Trophoblast cell (in vitro differentiated cells and primary cell): ENCODE measurements at regions not wholly inside any gene's neighbourhood (a gene's known extent, or its start where the extent isn't known, plus 50 kb on each side); places are given as distances from the start of the nearest gene placed in this dataset.
"Not testable (repeated sequence)": the region's sequence is repeated elsewhere in the genome, so short reads cannot be mapped to it uniquely, and the experiment has no call there.

Experiments
- DNase-seq, 2 donors: peaks; one replicate each; pipeline ENCODE4 v3.0.0-alpha.2; 2016
- H2AFZ ChIP-seq: 2 replicates; pipeline ENCODE4 v1.6.1; 2013; ENCODE audit warnings: low read length, moderate library complexity, mild to moderate bottlenecking; ENCODE audit not compliant: insufficient read depth, poor library complexity
- H2AK5ac ChIP-seq: 2 replicates; pipeline ENCODE4 v1.6.1; 2013; ENCODE audit warnings: mild to moderate bottlenecking, low read length
- H2BK120ac ChIP-seq: 2 replicates; pipeline ENCODE4 v1.6.1; 2013; ENCODE audit warnings: low read length, mild to moderate bottlenecking, moderate library complexity; ENCODE audit not compliant: insufficient read depth, poor library complexity
- H2BK12ac ChIP-seq: 2 replicates; pipeline ENCODE4 v1.6.1; 2013; ENCODE audit warnings: mild to moderate bottlenecking, low read length, moderate library complexity
- H2BK5ac ChIP-seq: 2 replicates; pipeline ENCODE4 v1.6.1; 2013; ENCODE audit warnings: low read length, low read depth, moderate library complexity, mild to moderate bottlenecking; ENCODE audit not compliant: poor library complexity
- H3K14ac ChIP-seq: 2 replicates; pipeline ENCODE4 v1.6.1; 2013; ENCODE audit warnings: mild to moderate bottlenecking, low read length
- H3K18ac ChIP-seq: 2 replicates; pipeline ENCODE4 v1.6.1; 2013; ENCODE audit warnings: mild to moderate bottlenecking, low read length
- H3K23ac ChIP-seq: 2 replicates; pipeline ENCODE4 v1.6.1; 2013; ENCODE audit warnings: low read length
- H3K27ac ChIP-seq: 2 replicates; pipeline ENCODE4 v1.5.1; 2013; ENCODE audit warnings: low read depth, mild to moderate bottlenecking, inconsistent platforms, low read length, moderate library complexity
- H3K27me3 ChIP-seq: 2 replicates; pipeline ENCODE4 v1.6.1; 2013; ENCODE audit warnings: inconsistent platforms, mild to moderate bottlenecking, low read length, moderate library complexity; ENCODE audit not compliant: insufficient read depth
- H3K36me3 ChIP-seq, 2 experiments: 1 replicate in 1 of 2; 2 replicates in 1 of 2; pipeline ENCODE4 v1.6.1; 2013; ENCODE audit warnings: low read length in 2 of 2, mild to moderate bottlenecking in 2 of 2, moderate library complexity in 1 of 2; ENCODE audit not compliant: insufficient read depth in 2 of 2, control insufficient read depth in 1 of 2
- H3K4ac ChIP-seq: 2 replicates; pipeline ENCODE4 v1.6.1; 2013; ENCODE audit warnings: low read depth, mild to moderate bottlenecking, low read length, moderate library complexity
- H3K4me1 ChIP-seq, 2 experiments: 1 replicate in 1 of 2; 2 replicates in 1 of 2; pipeline ENCODE4 v1.6.1; 2013; ENCODE audit warnings: low read length in 2 of 2, mild to moderate bottlenecking in 2 of 2, moderate library complexity in 1 of 2; ENCODE audit not compliant: insufficient read depth in 2 of 2, control insufficient read depth in 1 of 2
- H3K4me2 ChIP-seq: 2 replicates; pipeline ENCODE4 v1.6.1; 2013; ENCODE audit warnings: inconsistent platforms, mild to moderate bottlenecking, low read length, moderate library complexity
- H3K4me3 ChIP-seq: 2 replicates; pipeline ENCODE4 v1.5.1; 2013; ENCODE audit warnings: mild to moderate bottlenecking, low read depth, low read length, inconsistent platforms
- H3K79me1 ChIP-seq: one replicate; pipeline ENCODE4 v1.6.1; 2013; ENCODE audit warnings: low read length
- H3K79me2 ChIP-seq: 2 replicates; pipeline ENCODE4 v1.6.1; 2013; ENCODE audit warnings: low read length, mild to moderate bottlenecking; ENCODE audit not compliant: control insufficient read depth, insufficient read depth, poor library complexity
- H3K9ac ChIP-seq: 2 replicates; pipeline ENCODE4 v1.6.1; 2013; ENCODE audit warnings: mild to moderate bottlenecking, low read length
- H3K9me3 ChIP-seq: 2 replicates; pipeline ENCODE4 v1.6.1; 2013; ENCODE audit warnings: low read depth, mild to moderate bottlenecking, control low read depth, inconsistent platforms, low read length; ENCODE audit not compliant: insufficient read depth
- H4K12ac ChIP-seq: 2 replicates; pipeline ENCODE4 v1.6.1; 2013; ENCODE audit warnings: low read depth, mild to moderate bottlenecking, low read length, moderate library complexity
- H4K8ac ChIP-seq: 2 replicates; pipeline ENCODE4 v1.6.1; 2013; ENCODE audit warnings: low read depth, mild to moderate bottlenecking, low read length, moderate library complexity
- H4K91ac ChIP-seq: one replicate; pipeline ENCODE4 v1.6.1; 2013; ENCODE audit warnings: low read depth, mild to moderate bottlenecking, low read length, moderate library complexity
- WGBS: extraction: QIAGEN DNeasy Blood & Tissue Kit; methylation state at CpG from one replicate; pipeline ENCODE4 v1.1.7; 2013; ENCODE audit warnings: missing lambda C conversion rate; ENCODE audit not compliant: insufficient read length, insufficient coverage; ENCODE audit errors: extremely low coverage; 5-methylcytosine and 5-hydroxymethylcytosine counted together

- Histone ChIP-seq H2AFZ (no peak overlapping the region), H3K79me1 (no peaks in the 10 kb centered on the region), H3K14ac (no peak overlapping the region), H2BK120ac (no peak overlapping the region), H3K36me3 (no peaks in the 10 kb centered on the region), H3K4me2 (no peak overlapping the region), H3K4ac (no peak overlapping the region), H4K91ac (no peak overlapping the region), H3K9ac (no peak overlapping the region), H2BK12ac (no peak overlapping the region), H4K12ac (no peak overlapping the region), H3K27ac (no peak overlapping the region), H3K9me3 (peaks cover 5% of the 10 kb centered on the region), H3K23ac (no peak overlapping the region), H2BK5ac (no peak overlapping the region), H3K79me2 (peaks cover 2% of the 10 kb centered on the region), H3K18ac (no peak overlapping the region), H2AK5ac (no peak overlapping the region), H3K27me3 (no peaks in the 10 kb centered on the region), H3K4me3 (no peak overlapping the region), H3K4me1 (peaks cover 2 to 4% of the 10 kb centered on the region in 2 experiments), H4K8ac (no peak overlapping the region)
- DNase-seq: no peak
- WGBS: no CpG with 5 or more reads among the region's 4 CpGs
Measured at GRCh38 chr4:146049802-146050201, 111.2 kb upstream of the ZNF827 start.

- no CpG with 5 or more reads among the region's 8 CpGs for WGBS
Measured at GRCh38 chr4:146047768-146048167, 109.1 kb upstream of the ZNF827 start.

DNA sequence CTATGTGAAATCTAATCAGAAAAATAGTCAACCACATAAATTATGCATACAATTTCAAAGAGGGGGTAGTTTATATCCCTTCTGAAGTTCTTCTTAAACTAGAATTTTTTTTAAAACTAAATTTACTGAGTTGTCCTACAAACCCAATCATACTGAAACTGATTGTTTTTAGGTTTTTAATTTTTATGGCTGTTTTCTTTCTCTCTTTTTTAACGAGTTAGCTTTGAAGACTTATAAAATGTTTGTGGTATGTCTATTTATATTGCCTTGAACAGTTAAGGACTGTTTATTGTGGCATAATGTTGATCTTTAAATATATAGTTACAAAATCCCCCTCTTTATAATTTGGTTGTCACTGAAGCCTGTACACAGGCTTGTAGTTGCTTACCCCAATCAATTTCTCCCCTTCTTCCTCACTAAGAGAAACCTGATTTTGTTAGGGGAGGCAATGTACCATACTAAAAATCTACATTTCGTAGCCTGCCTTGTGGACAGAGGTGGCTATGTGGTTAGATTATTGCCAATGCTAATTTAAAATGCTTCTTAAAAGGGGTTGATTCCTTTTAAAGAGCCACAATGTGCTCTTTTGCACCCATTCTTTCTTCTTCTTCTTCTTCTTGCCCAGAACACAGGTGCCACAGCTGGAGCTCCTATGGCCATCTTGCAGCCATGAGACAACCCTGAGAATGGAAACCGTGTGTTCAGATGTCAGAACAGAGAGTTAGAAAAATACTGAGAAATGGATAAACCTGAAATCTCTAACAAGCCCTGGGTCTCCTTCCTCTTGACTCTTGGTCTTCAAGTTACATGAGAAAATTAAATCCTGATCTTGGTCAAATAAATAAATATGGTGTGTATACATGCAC lies 102.7 kb upstream of the ZNF827 start:
- Histone ChIP-seq H3K79me2 (no peaks in the 10 kb centered on the region), H3K27me3 (no peaks in the 10 kb centered on the region), H3K23ac (no peak overlapping the region), H3K14ac (no peak overlapping the region), H2BK120ac (no peak overlapping the region), H3K9ac (no peak overlapping the region), H3K4me3 (no peak overlapping the region), H2AFZ (no peak overlapping the region), H2BK12ac (no peak overlapping the region), H3K4me1 (no peaks in the 10 kb centered on the region), H2AK5ac (no peak overlapping the region), H2BK5ac (no peak overlapping the region), H3K27ac (no peak overlapping the region), H3K4ac (no peak overlapping the region), H3K79me1 (no peaks in the 10 kb centered on the region), H3K36me3 (no peaks in the 10 kb centered on the region), H3K9me3 (no peaks in the 10 kb centered on the region), H4K8ac (no peak overlapping the region), H4K12ac (no peak overlapping the region), H4K91ac (no peak overlapping the region), H3K18ac (no peak overlapping the region), H3K4me2 (no peak overlapping the region)
- no CpG with 5 or more reads among the region's 3 CpGs for WGBS
- no peak for DNase-seq

More at GRCh38 chr4:146047768-146048167, 109.1 kb upstream of the ZNF827 start:
- H3K23ac ChIP-seq, DNase-seq, H4K91ac ChIP-seq, H3K14ac ChIP-seq, H3K9me3 ChIP-seq, H3K36me3 ChIP-seq, H2BK5ac ChIP-seq, H3K4me3 ChIP-seq, H4K8ac ChIP-seq, H4K12ac ChIP-seq, H3K4me1 ChIP-seq, H3K27ac ChIP-seq, H2AFZ ChIP-seq, H3K79me2 ChIP-seq, H2BK12ac ChIP-seq, H3K79me1 ChIP-seq, H3K4me2 ChIP-seq, H3K18ac ChIP-seq, H3K27me3 ChIP-seq, H3K4ac ChIP-seq, H2AK5ac ChIP-seq, H3K9ac ChIP-seq, H2BK120ac ChIP-seq: not testable (repeated sequence)

DNA sequence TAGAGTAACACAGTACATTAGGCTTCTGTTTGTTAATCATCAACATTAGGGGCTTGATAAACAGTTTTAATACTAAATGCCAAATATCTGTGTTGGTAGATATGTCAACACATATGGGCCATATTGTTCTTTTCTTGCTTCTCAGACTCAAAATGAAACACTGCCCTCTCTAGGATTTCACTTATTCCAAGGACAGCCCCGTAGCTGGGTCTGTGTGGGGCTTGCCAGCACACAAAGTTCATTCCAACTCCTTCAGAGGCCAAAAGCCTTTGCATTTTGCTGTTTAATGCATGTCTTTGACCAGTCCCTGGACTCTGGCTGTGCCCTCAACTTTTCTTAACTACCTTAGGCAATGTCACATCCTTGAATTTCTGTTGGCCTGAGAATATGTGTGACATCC lies 102.0 kb upstream of the ZNF827 start:
- H3K9ac ChIP-seq: no peak overlapping the region
- no peak overlapping the region for H4K8ac ChIP-seq
- no peak overlapping the region for H2BK120ac ChIP-seq
- H3K79me1 ChIP-seq: no peaks in the 10 kb centered on the region
- DNase-seq: no peak
- no peak overlapping the region for H2BK12ac ChIP-seq
- no peaks in the 10 kb centered on the region for H3K27me3 ChIP-seq
- no CpG with 5 or more reads among the region's 1 CpG for WGBS
- H4K91ac ChIP-seq: no peak overlapping the region
- H4K12ac ChIP-seq: no peak overlapping the region
- H3K9me3 ChIP-seq: no peaks in the 10 kb centered on the region
- H3K36me3 ChIP-seq: no peaks in the 10 kb centered on the region
- no peak overlapping the region for H2BK5ac ChIP-seq
- no peak overlapping the region for H3K14ac ChIP-seq
- H3K79me2 ChIP-seq: no peaks in the 10 kb centered on the region
- H3K4ac ChIP-seq: no peak overlapping the region
- H3K27ac ChIP-seq: no peak overlapping the region
- H2AK5ac ChIP-seq: no peak overlapping the region
- H3K4me2 ChIP-seq: no peak overlapping the region
- H3K4me1 ChIP-seq: no peaks in the 10 kb centered on the region
- H3K23ac ChIP-seq: no peak overlapping the region
- H3K4me3 ChIP-seq: no peak overlapping the region
- no peak overlapping the region for H3K18ac ChIP-seq
- H2AFZ ChIP-seq: no peak overlapping the region
